Esophagus squamous epithelium (tissue), 4 donors: ENCODE measurements at regions not wholly inside any gene's neighbourhood (a gene's known extent, or its start where the extent isn't known, plus 50 kb on each side); places are given as distances from the start of the nearest gene placed in this dataset.

Experiments used
- CTCF ChIP-seq, 6 experiments: fragments of 450-650 bp in 4 of 6; fragments of 200-600 bp in 2 of 6; sonication (generic) in 2 of 6; IDR thresholded peaks; one replicate each; pipeline ENCODE4 v1.5.1; 2016 to 2019; ENCODE audit warnings: antibody characterized with exemption in 6 of 6, mild to moderate bottlenecking in 4 of 6, moderate library complexity in 4 of 6
- POLR2A ChIP-seq, 4 donors: fragments of 450-650 bp; IDR thresholded peaks; one replicate each; pipeline ENCODE4 v1.6.1; 2017; ENCODE audit warnings: antibody characterized with exemption in 4 of 4, mild to moderate bottlenecking in 4 of 4, moderate library complexity in 3 of 4

- no peak for TF ChIP-seq CTCF (IDR thresholded peaks at IDR 0.05)
- TF ChIP-seq POLR2A (IDR thresholded peaks at IDR 0.05): no peak
These were observed 369.9 kb downstream of the KLF5 start for GRCh38 chr13:73428706-73429105.
